ENCODE measurements at regions not wholly inside any gene's neighbourhood (a gene's known extent, or its start where the extent isn't known, plus 50 kb on each side); places are given as distances from the start of the nearest gene placed in this dataset.

- H3K36me3 ChIP-seq (ENCODE audit: insufficient read depth): no peaks in the 10 kb centered on the region
- ATAC-seq: no peak
- no peak overlapping the region for H2AFZ ChIP-seq
- H3K4me3 ChIP-seq: no peak overlapping the region
- Mint-ChIP-seq H3K4me3 (no peak overlapping the region), H3K9me3 (no peaks in the 10 kb centered on the region), H3K36me3 (ENCODE audit: low read depth) (no peaks in the 10 kb centered on the region), H3K27me3 (ENCODE audit: insufficient read depth, low read depth, poor library complexity) (no peaks in the 10 kb centered on the region), H3K4me1 (peaks cover 26% of the 10 kb centered on the region), H3K27ac (no peak overlapping the region)
- H3K27me3 ChIP-seq (ENCODE audit: insufficient read depth): no peaks in the 10 kb centered on the region
- H4K20me1 ChIP-seq (replicated peaks; ENCODE audit: insufficient read depth): no peaks in the 10 kb centered on the region
- no peak overlapping the region for H3K27ac ChIP-seq (ENCODE audit: low read depth)
- no peak for DNase-seq (ENCODE audit: low spot score)
- TF ChIP-seq STAT1 (IDR thresholded peaks at IDR 0.05; ENCODE audit: unreplicated experiment) (no peak), ETS1 (IDR thresholded peaks at IDR 0.05) (no peak), ZNF462 (CRISPR knock-in tag; IDR thresholded peaks at IDR 0.05) (no peak), CTCF (conservative IDR thresholded peaks at IDR 0.05; ENCODE audit: low read depth in 2 of 2) (no peak), EZH2 (IDR thresholded peaks at IDR 0.05; ENCODE audit: low read depth, unreplicated experiment) (no peak), CREB1 (CRISPR knock-in tag; IDR thresholded peaks at IDR 0.05; ENCODE audit: low read depth) (no peak), POLR2AphosphoS5 (IDR thresholded peaks at IDR 0.05; ENCODE audit: low read depth) (no peak), JUNB (IDR thresholded peaks at IDR 0.05; ENCODE audit: unreplicated experiment) (no peak), REST (IDR thresholded peaks at IDR 0.05; ENCODE audit: unreplicated experiment) (no peak), EZH2phosphoT487 (IDR thresholded peaks at IDR 0.05; ENCODE audit: unreplicated experiment) (no peak), NANOG (IDR thresholded peaks at IDR 0.05; ENCODE audit: borderline replicate concordance) (no peak), ZNF331 (CRISPR knock-in tag; IDR thresholded peaks at IDR 0.05; ENCODE audit: low read depth) (no peak)
- peaks cover 15% of the 10 kb centered on the region for H3K4me1 ChIP-seq (ENCODE audit: insufficient read depth)
- no peak overlapping the region for H3K4me2 ChIP-seq
- H3K9me2 ChIP-seq (ENCODE audit: insufficient read depth): no peaks in the 10 kb centered on the region
- no peaks in the 10 kb centered on the region for H3K79me2 ChIP-seq (replicated peaks; ENCODE audit: insufficient read depth)
- no peaks in the 10 kb centered on the region for H3F3A ChIP-seq (replicated peaks; ENCODE audit: low read depth)
Observed at GRCh38 chr5:33334829-33335228, 105.9 kb upstream of the TARS1 start.

Measured in GM23338 (cell line).